ENCODE measurements at regions not wholly inside any gene's neighbourhood (a gene's known extent, or its start where the extent isn't known, plus 50 kb on each side); places are given as distances from the start of the nearest gene placed in this dataset.

GRCh38 chr1:201734786-201735185 is 94.2 kb upstream of the IPO9 start:
- Mint-ChIP-seq H3K27ac (ENCODE audit: unreplicated experiment) (no peak overlapping the region), H3K4me3 (ENCODE audit: unreplicated experiment) (no peak overlapping the region), H3K27me3 (ENCODE audit: unreplicated experiment) (peaks cover 15% of the 10 kb centered on the region), H3K9me3 (ENCODE audit: unreplicated experiment) (no peaks in the 10 kb centered on the region), H3K4me1 (ENCODE audit: unreplicated experiment) (peaks cover 44% of the 10 kb centered on the region), H3K36me3 (ENCODE audit: low read depth, unreplicated experiment) (peaks cover 17% of the 10 kb centered on the region)
- DNase-seq (ENCODE audit: low spot score): no peak
- TF ChIP-seq CTCF (IDR thresholded peaks at IDR 0.05; ENCODE audit: unreplicated experiment): no peak

GRCh38 chr1:201736707-201737320 is 92.1 kb upstream of the IPO9 start:
- no peak overlapping the region for H3K27ac Mint-ChIP-seq (ENCODE audit: unreplicated experiment)

GRCh38 chr1:201737352-201738060 is 91.5 kb upstream of the IPO9 start:
- no peaks in the 10 kb centered on the region for H3K9me3 Mint-ChIP-seq (ENCODE audit: unreplicated experiment)
- peaks cover 17% of the 10 kb centered on the region for H3K27me3 Mint-ChIP-seq (ENCODE audit: unreplicated experiment)
- H3K27ac Mint-ChIP-seq (ENCODE audit: unreplicated experiment): no peak overlapping the region
- H3K4me1 Mint-ChIP-seq (ENCODE audit: unreplicated experiment): peaks cover 47% of the 10 kb centered on the region
- H3K4me3 Mint-ChIP-seq (ENCODE audit: unreplicated experiment): no peak overlapping the region
- no peak for TF ChIP-seq CTCF (IDR thresholded peaks at IDR 0.05; ENCODE audit: unreplicated experiment)
- peaks cover 13% of the 10 kb centered on the region for H3K36me3 Mint-ChIP-seq (ENCODE audit: low read depth, unreplicated experiment)
- DNase-seq (ENCODE audit: low spot score): no peak

More at GRCh38 chr1:201736707-201737320, 92.1 kb upstream of the IPO9 start:
- Mint-ChIP-seq H3K4me1 (ENCODE audit: unreplicated experiment) (peaks cover 47% of the 10 kb centered on the region), H3K27me3 (ENCODE audit: unreplicated experiment) (peaks cover 17% of the 10 kb centered on the region), H3K36me3 (ENCODE audit: low read depth, unreplicated experiment) (peaks cover 13% of the 10 kb centered on the region), H3K9me3 (ENCODE audit: unreplicated experiment) (no peaks in the 10 kb centered on the region), H3K4me3 (ENCODE audit: unreplicated experiment) (no peak overlapping the region)
- no peak for TF ChIP-seq CTCF (IDR thresholded peaks at IDR 0.05; ENCODE audit: unreplicated experiment)
- no peak for DNase-seq (ENCODE audit: low spot score)

GRCh38 chr1:201739080-201739479 is 89.9 kb upstream of the IPO9 start:
- H3K4me3 Mint-ChIP-seq (ENCODE audit: unreplicated experiment): peak overlapping the region; percentile 78
- no peak for TF ChIP-seq CTCF (IDR thresholded peaks at IDR 0.05; ENCODE audit: unreplicated experiment)
- H3K9me3 Mint-ChIP-seq (ENCODE audit: unreplicated experiment): no peaks in the 10 kb centered on the region
- peaks cover 19% of the 10 kb centered on the region for H3K27me3 Mint-ChIP-seq (ENCODE audit: unreplicated experiment)
- no peak overlapping the region for H3K27ac Mint-ChIP-seq (ENCODE audit: unreplicated experiment)
- DNase-seq (ENCODE audit: low spot score): no peak
- H3K4me1 Mint-ChIP-seq (ENCODE audit: unreplicated experiment): peaks cover 47% of the 10 kb centered on the region
- H3K36me3 Mint-ChIP-seq (ENCODE audit: low read depth, unreplicated experiment): peaks cover 4% of the 10 kb centered on the region

GRCh38 chr1:201739492-201740085 is 89.4 kb upstream of the IPO9 start:
- no peaks in the 10 kb centered on the region for H3K9me3 Mint-ChIP-seq (ENCODE audit: unreplicated experiment)
- peaks cover 3% of the 10 kb centered on the region for H3K36me3 Mint-ChIP-seq (ENCODE audit: low read depth, unreplicated experiment)
- H3K27me3 Mint-ChIP-seq (ENCODE audit: unreplicated experiment): peaks cover 17% of the 10 kb centered on the region
- H3K4me1 Mint-ChIP-seq (ENCODE audit: unreplicated experiment): peaks cover 47% of the 10 kb centered on the region
- H3K4me3 Mint-ChIP-seq (ENCODE audit: unreplicated experiment): peak overlapping the region; percentile 83
- peak; percentile 54 for DNase-seq (ENCODE audit: low spot score)
- H3K27ac Mint-ChIP-seq (ENCODE audit: unreplicated experiment): no peak overlapping the region
- no peak for TF ChIP-seq CTCF (IDR thresholded peaks at IDR 0.05; ENCODE audit: unreplicated experiment)
